HTR-8/SVneo (cell line): ENCODE measurements at regions not wholly inside any gene's neighbourhood (a gene's known extent, or its start where the extent isn't known, plus 50 kb on each side); places are given as distances from the start of the nearest gene placed in this dataset.
A peak's percentile ranks its signal among the peaks of the same experiment; 100 is the strongest.

Experiments
- DNase-seq: peaks from one replicate; pipeline ENCODE4 v3.0.0; 2011; ENCODE audit warnings: low spot score, mixed read lengths; ENCODE audit not compliant: insufficient read length
- FAIRE-seq: peaks from 2 replicates; lab custom pipeline; 2011; peaks lifted over from hg19 to GRCh38; lab: Jason Lieb, UNC

- DNase-seq = no peak
- FAIRE-seq = no peak
These were observed 199.8 kb downstream of the COG6 start for GRCh38 chr13:39855236-39855635.

- DNase-seq (no peak), FAIRE-seq (no peak)
These were observed 201.3 kb downstream of the COG6 start for GRCh38 chr13:39856714-39857113.

GRCh38 chr13:39858794-39859193 lies 203.3 kb downstream of the COG6 start:
- DNase-seq = no peak
- no peak for FAIRE-seq

- no peak for FAIRE-seq
- no peak for DNase-seq
These were observed 204.4 kb downstream of the COG6 start for GRCh38 chr13:39859898-39860297.

- no peak for FAIRE-seq
- no peak for DNase-seq
These were observed 207.4 kb downstream of the COG6 start for GRCh38 chr13:39862900-39863299.

- DNase-seq (no peak), FAIRE-seq (no peak)
These were observed 208.8 kb downstream of the COG6 start for GRCh38 chr13:39864221-39864620.

GRCh38 chr13:39866722-39867121 lies 211.3 kb downstream of the COG6 start:
- no peak for FAIRE-seq
- DNase-seq = no peak

- FAIRE-seq = no peak
- DNase-seq = no peak
These were observed 212.3 kb downstream of the COG6 start for GRCh38 chr13:39867807-39868206.

GRCh38 chr13:39870197-39870747 lies 214.8 kb downstream of the COG6 start:
- DNase-seq (no peak), FAIRE-seq (no peak)

GRCh38 chr13:39874331-39875053 lies 219.0 kb downstream of the COG6 start:
- no peak for FAIRE-seq
- no peak for DNase-seq

- FAIRE-seq (no peak), DNase-seq (no peak)
These were observed 219.9 kb downstream of the COG6 start for GRCh38 chr13:39875111-39875987.

GRCh38 chr13:39876258-39876657 lies 220.8 kb downstream of the COG6 start:
- FAIRE-seq = no peak
- DNase-seq = peak; percentile 12

GRCh38 chr13:39877134-39877533 lies 221.7 kb downstream of the COG6 start:
- no peak for FAIRE-seq
- no peak for DNase-seq

GRCh38 chr13:39879286-39880035 lies 224.0 kb downstream of the COG6 start:
- DNase-seq = no peak
- no peak for FAIRE-seq

GRCh38 chr13:39881383-39881782 lies 225.9 kb downstream of the COG6 start:
- DNase-seq (no peak), FAIRE-seq (no peak)

- DNase-seq (no peak), FAIRE-seq (no peak)
These were observed 226.4 kb downstream of the COG6 start for GRCh38 chr13:39881887-39882286.

- DNase-seq = no peak
- no peak for FAIRE-seq
These were observed 228.7 kb downstream of the COG6 start for GRCh38 chr13:39884166-39884565.

- FAIRE-seq (no peak), DNase-seq (no peak)
These were observed 230.9 kb downstream of the COG6 start for GRCh38 chr13:39886336-39886735.

GRCh38 chr13:39887387-39887786 lies 231.9 kb downstream of the COG6 start:
- no peak for FAIRE-seq
- DNase-seq = no peak
